Nephron (organoid): ENCODE measurements at regions not wholly inside any gene's neighbourhood (a gene's known extent, or its start where the extent isn't known, plus 50 kb on each side); places are given as distances from the start of the nearest gene placed in this dataset.

Experiments used
- H3K27ac Mint-ChIP-seq, 3 experiments: 2 replicates each; pipeline ENCODE4 v1.8.0; 2020; ENCODE audit warnings: mixed read lengths in 3 of 3, mild to moderate bottlenecking in 2 of 3, moderate library complexity in 1 of 3
- H3K27me3 Mint-ChIP-seq: 2 replicates; pipeline ENCODE4 v1.8.0; 2021; ENCODE audit warnings: low read depth, mild to moderate bottlenecking, moderate library complexity, mixed read lengths
- H3K36me3 Mint-ChIP-seq: 2 replicates; pipeline ENCODE4 v1.8.0; 2020; ENCODE audit warnings: low read depth, mixed read lengths
- H3K4me1 Mint-ChIP-seq: 2 replicates; pipeline ENCODE4 v1.8.0; 2020; ENCODE audit warnings: mixed read lengths
- H3K4me3 Mint-ChIP-seq, 3 experiments: 2 replicates each; pipeline ENCODE4 v1.8.0; 2020; ENCODE audit warnings: mild to moderate bottlenecking in 3 of 3, mixed read lengths in 3 of 3, moderate library complexity in 2 of 3
- H3K9me3 Mint-ChIP-seq: 2 replicates; pipeline ENCODE4 v1.8.0; 2020; ENCODE audit warnings: mixed read lengths
- CTCF ChIP-seq, 3 experiments: fragments of 200-600 bp; sonication (generic); IDR thresholded peaks; one replicate each; pipeline ENCODE4 v1.5.0; 2021; ENCODE audit warnings: antibody characterized with exemption in 3 of 3; ENCODE audit not compliant: unreplicated experiment in 3 of 3

GRCh38 chr6:98593676-98594075 is 240.7 kb upstream of the POU3F2 start:
- H3K27ac Mint-ChIP-seq: no peak overlapping the region
- H3K36me3 Mint-ChIP-seq: no peaks in the 10 kb centered on the region
- TF ChIP-seq CTCF (IDR thresholded peaks at IDR 0.05; ENCODE audit: unreplicated experiment in 3 of 3): no peak
- H3K27me3 Mint-ChIP-seq: peaks cover 4% of the 10 kb centered on the region
- H3K4me3 Mint-ChIP-seq: no peak overlapping the region
- H3K4me1 Mint-ChIP-seq: no peaks in the 10 kb centered on the region
- H3K9me3 Mint-ChIP-seq: no peaks in the 10 kb centered on the region

GRCh38 chr6:98601716-98602115 is 232.7 kb upstream of the POU3F2 start:
- Mint-ChIP-seq H3K4me3 (no peak overlapping the region), H3K36me3 (no peaks in the 10 kb centered on the region), H3K4me1 (no peaks in the 10 kb centered on the region), H3K9me3 (no peaks in the 10 kb centered on the region), H3K27me3 (no peaks in the 10 kb centered on the region), H3K27ac (no peak overlapping the region)
- TF ChIP-seq CTCF (IDR thresholded peaks at IDR 0.05; ENCODE audit: unreplicated experiment in 3 of 3): no peak

- Mint-ChIP-seq H3K36me3 (no peaks in the 10 kb centered on the region), H3K4me3 (no peak overlapping the region), H3K4me1 (no peaks in the 10 kb centered on the region)
Observed at GRCh38 chr6:98605705-98606104, 228.7 kb upstream of the POU3F2 start.

GRCh38 chr6:98627129-98627775 is 207.1 kb upstream of the POU3F2 start:
- H3K9me3 Mint-ChIP-seq: no peaks in the 10 kb centered on the region
- no peaks in the 10 kb centered on the region for H3K4me1 Mint-ChIP-seq
- no peaks in the 10 kb centered on the region for H3K27me3 Mint-ChIP-seq
- H3K36me3 Mint-ChIP-seq: no peaks in the 10 kb centered on the region
- no peak overlapping the region for H3K4me3 Mint-ChIP-seq
- H3K27ac Mint-ChIP-seq: no peak overlapping the region
- TF ChIP-seq CTCF (IDR thresholded peaks at IDR 0.05; ENCODE audit: unreplicated experiment in 3 of 3): no peak

More at GRCh38 chr6:98605705-98606104, 228.7 kb upstream of the POU3F2 start:
- no peaks in the 10 kb centered on the region for H3K27me3 Mint-ChIP-seq
- no peak for TF ChIP-seq CTCF (IDR thresholded peaks at IDR 0.05; ENCODE audit: unreplicated experiment in 3 of 3)
- H3K27ac Mint-ChIP-seq: no peak overlapping the region
- H3K9me3 Mint-ChIP-seq: no peaks in the 10 kb centered on the region

- no peaks in the 10 kb centered on the region for H3K27me3 Mint-ChIP-seq
- no peak for TF ChIP-seq CTCF (IDR thresholded peaks at IDR 0.05; ENCODE audit: unreplicated experiment in 3 of 3)
- no peak overlapping the region for H3K4me3 Mint-ChIP-seq
Observed at GRCh38 chr6:98633886-98634285, 200.5 kb upstream of the POU3F2 start.

GRCh38 chr6:98634569-98634968 is 199.8 kb upstream of the POU3F2 start:
- TF ChIP-seq CTCF (IDR thresholded peaks at IDR 0.05; ENCODE audit: unreplicated experiment in 3 of 3): no peak
- no peaks in the 10 kb centered on the region for H3K36me3 Mint-ChIP-seq
- H3K4me1 Mint-ChIP-seq: no peaks in the 10 kb centered on the region
- no peak overlapping the region for H3K4me3 Mint-ChIP-seq
- no peaks in the 10 kb centered on the region for H3K27me3 Mint-ChIP-seq
- H3K27ac Mint-ChIP-seq: no peak overlapping the region
- H3K9me3 Mint-ChIP-seq: no peaks in the 10 kb centered on the region

More at GRCh38 chr6:98633886-98634285, 200.5 kb upstream of the POU3F2 start:
- Mint-ChIP-seq H3K9me3 (no peaks in the 10 kb centered on the region), H3K27ac (no peak overlapping the region), H3K36me3 (no peaks in the 10 kb centered on the region), H3K4me1 (no peaks in the 10 kb centered on the region)
